Panc1 (cell line): ENCODE measurements at regions not wholly inside any gene's neighbourhood (a gene's known extent, or its start where the extent isn't known, plus 50 kb on each side); places are given as distances from the start of the nearest gene placed in this dataset.

ENCODE experiments used
- TCF7L2 ChIP-seq: IDR thresholded peaks from 2 replicates; pipeline ENCODE4 v1.6.1; 2011; ENCODE audit warnings: mild to moderate bottlenecking, low read depth, low read length, inconsistent platforms
- TF ChIP-seq, protein P1 (sequence below): fragments of 450-650 bp; IDR thresholded peaks from 2 replicates; pipeline ENCODE4 v1.5.1; 2017; ENCODE audit warnings: mild to moderate bottlenecking

DNA sequence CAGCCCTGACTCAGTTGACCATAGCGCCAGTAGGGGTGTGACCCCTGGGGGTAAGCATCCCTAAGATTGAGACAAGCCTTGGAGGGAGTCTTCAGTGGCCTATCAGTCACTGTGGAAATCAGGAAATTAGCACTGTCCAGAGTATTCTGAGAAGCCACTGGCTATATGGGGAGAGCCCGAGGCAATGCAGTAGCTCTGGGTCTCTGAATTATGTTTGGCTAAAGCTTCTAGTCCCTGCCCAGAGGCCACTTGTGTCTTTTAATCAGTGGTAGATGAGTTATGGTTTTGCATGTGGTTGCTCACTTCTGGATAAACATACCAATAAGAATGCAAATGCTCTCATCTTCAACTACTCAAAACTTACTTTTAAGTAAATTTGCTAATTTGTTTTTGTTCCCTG is 100.6 kb upstream of the TOX3 start:
- TF ChIP-seq, protein P1, sequence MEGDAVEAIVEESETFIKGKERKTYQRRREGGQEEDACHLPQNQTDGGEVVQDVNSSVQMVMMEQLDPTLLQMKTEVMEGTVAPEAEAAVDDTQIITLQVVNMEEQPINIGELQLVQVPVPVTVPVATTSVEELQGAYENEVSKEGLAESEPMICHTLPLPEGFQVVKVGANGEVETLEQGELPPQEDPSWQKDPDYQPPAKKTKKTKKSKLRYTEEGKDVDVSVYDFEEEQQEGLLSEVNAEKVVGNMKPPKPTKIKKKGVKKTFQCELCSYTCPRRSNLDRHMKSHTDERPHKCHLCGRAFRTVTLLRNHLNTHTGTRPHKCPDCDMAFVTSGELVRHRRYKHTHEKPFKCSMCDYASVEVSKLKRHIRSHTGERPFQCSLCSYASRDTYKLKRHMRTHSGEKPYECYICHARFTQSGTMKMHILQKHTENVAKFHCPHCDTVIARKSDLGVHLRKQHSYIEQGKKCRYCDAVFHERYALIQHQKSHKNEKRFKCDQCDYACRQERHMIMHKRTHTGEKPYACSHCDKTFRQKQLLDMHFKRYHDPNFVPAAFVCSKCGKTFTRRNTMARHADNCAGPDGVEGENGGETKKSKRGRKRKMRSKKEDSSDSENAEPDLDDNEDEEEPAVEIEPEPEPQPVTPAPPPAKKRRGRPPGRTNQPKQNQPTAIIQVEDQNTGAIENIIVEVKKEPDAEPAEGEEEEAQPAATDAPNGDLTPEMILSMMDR: no peak
- TF ChIP-seq TCF7L2: no peak
